ENCODE measurements at regions not wholly inside any gene's neighbourhood (a gene's known extent, or its start where the extent isn't known, plus 50 kb on each side); places are given as distances from the start of the nearest gene placed in this dataset.
"Not testable (repeated sequence)": the region's sequence is repeated elsewhere in the genome, so short reads cannot be mapped to it uniquely, and the experiment has no call there.

DNA sequence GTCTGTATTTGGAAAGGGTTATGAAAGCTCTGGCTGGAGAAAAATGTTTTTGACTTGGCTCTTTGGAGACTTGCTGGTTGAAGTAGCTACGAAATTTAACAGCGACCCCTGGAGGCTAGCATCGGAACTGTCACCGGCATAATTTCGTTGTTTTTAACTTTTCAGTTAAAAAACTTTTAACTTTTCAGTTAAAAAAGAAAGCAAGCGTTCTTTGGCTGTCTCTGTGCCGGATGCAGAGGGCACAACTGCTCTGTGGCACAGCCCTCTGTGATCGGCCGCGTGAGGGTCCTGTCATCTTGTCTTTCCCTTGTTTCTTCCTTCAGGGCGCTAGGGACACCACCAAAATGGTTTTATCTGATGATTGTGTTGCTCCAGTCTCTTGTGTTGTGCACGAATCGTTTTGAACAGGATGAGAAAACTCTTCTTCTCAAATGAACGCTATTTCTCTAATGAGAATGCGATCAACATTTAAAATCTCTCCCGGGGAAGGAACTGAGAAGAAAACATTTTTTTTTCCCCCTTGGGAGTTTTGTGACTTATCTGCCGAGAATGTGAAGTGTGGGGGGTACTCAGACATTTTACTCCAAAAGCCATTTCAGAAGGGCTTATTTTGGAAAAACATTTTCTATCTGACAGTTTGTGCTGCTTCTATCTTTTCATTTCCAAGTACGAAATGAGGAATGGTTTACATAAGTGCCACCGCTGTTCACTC is 57.1 kb downstream of the ADCYAP1 start:
- peak; percentile 16 for DNase-seq

DNA sequence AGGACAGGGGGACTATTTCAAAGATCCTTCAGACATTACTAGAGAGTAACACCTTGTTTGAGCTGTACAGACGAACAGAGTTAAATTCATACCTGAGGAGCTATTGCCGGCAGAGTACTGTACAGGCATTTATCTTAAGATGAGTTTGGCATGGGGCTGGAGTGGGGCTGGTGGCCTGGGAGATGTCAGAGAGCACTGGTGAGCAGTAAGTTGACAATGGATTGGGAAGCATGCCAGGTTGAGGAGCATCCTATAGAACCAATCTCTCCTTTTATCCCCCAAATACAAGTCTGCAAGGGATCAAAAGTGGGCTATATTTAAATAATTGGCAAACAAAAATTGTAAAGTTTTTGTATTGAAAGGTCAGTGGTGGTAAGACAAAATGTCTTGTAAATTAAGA is 58.6 kb downstream of the ADCYAP1 start:
- DNase-seq = no peak

DNA sequence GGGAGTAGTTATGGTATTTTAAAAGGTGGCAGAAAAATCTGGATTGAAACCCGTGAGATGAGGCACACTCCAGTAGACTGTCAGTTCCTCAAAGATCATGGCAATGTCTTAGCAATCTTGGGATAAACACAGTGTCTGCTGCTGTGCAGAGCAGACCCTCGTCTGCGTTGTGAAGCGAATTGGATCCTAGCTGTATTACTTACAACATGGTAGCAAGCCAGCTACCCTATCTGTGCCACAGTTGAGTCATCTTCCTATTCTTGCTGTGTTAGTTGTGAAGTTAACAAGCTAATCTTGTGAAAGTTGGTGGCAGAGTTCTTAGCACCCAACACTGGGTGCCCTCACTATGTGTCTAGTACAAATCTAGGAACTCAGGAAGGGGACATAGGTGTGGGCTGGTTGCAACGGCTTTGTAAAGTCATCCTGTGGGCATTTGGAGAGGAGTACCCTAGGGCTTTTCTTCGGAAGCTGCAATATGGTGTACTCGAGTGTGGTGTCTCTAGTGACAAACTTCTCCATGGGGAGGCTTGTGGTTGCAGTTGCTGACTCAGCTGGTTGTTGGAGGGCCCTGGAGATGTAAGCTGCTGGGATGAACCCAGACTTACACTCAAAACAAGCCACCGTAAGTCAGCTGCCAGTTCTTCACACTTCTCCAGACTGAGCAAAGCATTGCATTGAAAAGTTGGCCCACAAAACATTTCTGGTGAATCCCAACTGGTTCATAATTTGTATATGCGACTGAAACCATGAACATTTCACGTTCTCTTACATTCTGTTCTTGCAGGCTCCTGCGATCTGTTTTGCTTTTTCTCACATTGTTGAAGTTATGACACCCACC is 61.5 kb downstream of the ADCYAP1 start:
- no peak for DNase-seq

DNA sequence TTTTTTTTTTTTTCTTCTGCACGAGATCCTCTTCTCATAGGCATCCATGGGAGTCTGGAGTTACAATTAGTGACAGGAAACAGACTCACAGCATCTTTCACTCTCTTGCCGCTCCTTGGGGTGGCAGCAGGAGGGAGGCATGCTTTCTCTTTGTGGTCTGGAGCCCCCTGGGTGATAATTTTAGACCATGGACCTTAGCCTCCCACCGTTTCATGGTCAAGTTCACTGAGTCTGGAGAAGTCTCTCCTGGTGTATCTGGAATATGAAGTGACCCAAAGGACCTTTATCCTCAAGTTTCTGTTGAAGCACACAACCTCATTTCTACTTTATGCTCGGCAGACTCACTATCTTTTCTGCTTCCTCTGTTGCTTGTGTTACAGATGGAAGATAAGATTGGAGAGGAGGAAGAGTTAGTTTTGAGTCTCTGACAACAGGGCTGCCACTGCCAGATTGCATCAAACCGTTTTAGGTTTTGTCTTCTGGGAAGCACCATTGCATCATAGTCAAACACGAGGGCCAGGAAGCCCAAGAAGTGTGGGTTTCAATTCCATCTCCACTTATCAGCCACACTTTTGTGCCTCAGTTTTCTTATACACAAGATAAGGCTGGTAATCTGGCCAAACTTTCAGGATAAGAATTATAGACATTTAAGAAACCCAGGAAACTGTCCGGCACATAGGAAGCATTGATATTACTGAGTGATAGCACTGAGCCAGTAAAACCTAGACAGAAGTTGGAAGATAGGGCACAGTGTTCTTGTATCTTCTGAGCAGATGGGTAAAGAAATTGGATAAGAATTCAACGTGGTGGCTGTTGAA is 62.3 kb downstream of the ADCYAP1 start:
- no peak for DNase-seq

DNA sequence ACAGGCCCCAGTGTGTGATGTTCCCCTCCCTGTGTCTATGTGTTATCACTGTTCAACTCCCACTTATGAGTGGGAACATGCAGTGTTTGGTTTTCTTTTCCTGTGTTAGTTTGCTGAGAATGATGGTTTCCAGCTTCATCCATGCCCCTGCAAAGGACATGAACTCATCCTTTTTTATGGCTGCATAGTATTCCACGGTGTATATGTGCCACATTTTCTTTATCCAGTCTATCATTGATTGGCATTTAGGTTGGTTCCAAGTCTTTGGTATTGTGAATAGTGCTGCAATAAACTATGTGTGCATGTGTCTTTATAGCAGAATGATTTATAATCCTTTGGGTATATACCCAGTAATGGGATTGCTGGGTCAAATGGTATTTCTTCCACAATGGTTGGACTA is 64.2 kb downstream of the ADCYAP1 start:
- not testable (repeated sequence) for DNase-seq

DNA sequence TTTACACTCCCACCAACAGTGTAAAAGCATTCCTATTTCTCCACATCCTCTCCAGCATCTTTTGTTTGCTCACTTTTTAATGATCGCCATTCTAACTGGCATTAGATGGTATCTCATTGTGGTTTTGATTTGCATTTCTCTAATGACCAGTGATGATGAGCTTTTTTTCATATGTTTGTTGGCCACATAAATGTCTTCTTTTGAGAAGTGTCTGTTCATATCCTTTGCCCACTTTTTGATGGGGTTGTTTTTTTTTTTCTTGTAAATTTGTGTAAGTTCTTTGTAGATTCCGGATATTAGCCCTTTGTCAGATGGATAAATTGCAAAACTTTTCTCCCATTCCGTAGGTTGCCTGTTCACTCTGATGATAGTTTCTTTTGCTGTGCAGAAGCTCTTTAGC is 64.6 kb downstream of the ADCYAP1 start:
- not testable (repeated sequence) for DNase-seq

DNA sequence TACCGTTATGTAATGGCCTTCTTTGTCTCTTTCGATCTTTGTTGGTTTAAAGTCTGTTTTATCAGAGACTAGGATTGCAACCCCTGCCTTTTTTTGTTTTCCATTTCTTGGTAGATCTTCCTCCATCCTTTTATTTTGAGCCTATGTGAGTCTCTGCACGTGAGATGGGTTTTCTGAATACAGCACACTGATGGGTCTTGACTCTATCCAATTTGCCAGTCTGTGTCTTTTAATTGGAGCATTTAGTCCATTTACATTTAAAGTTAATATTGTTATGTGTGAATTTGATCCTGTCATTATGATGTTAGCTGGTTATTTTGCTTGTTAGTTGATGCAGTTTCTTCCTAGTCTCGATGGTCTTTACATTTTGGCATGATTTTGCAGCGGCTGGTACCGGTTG is 69.9 kb downstream of the ADCYAP1 start:
- not testable (repeated sequence) for DNase-seq

DNA sequence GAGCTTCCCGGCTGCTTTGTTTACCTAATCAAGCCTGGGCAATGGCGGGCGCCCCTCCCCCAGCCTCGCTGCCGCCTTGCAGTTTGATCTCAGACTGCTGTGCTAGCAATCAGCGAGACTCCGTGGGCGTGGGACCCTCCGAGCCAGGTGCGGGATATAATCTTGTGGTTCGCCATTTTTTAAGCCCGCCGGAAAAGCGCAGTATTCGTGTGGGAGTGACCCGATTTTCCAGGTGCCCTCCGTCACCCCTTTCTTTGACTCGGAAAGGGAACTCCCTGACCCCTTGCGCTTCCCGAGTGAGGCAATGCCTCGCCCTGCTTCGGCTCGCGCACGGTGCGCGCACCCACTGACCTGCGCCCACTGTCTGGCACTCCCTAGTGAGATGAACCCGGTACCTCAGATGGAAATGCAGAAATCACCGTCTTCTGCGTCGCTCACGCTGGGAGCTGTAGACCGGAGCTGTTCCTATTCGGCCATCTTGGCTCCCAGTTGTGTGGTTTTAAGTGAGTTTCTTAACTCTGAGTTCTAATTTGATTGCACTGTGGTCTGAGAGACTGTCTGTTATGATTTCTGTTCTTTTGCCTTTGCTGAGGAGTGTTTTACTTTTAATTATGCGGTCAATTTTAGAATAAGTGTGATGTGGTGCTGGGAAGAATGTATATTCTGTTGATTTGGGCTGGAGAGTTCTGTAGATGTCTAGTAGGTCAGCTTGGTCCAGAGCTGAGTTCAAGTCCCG is 71.9 kb downstream of the ADCYAP1 start:
- not testable (repeated sequence) for DNase-seq

DNA sequence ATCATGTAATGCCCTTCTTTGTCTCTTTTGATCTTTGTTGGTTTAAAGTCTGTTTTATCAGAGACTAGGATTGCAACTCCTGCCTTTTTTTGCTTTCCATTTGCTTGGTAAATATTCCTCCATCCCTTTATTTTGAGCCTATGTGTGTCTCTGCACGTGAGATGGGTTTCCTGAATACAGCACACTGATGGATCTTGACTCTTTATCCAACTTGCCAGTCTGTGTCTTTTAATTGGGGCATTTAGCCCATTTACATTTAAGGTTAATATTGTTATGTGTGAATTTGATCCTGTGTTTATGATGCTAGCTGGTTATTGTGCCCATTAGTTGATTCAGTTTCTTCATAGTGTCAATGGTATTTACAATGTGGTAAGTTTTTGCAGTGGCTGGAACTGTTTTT is 72.7 kb downstream of the ADCYAP1 start:
- not testable (repeated sequence) for DNase-seq

DNA sequence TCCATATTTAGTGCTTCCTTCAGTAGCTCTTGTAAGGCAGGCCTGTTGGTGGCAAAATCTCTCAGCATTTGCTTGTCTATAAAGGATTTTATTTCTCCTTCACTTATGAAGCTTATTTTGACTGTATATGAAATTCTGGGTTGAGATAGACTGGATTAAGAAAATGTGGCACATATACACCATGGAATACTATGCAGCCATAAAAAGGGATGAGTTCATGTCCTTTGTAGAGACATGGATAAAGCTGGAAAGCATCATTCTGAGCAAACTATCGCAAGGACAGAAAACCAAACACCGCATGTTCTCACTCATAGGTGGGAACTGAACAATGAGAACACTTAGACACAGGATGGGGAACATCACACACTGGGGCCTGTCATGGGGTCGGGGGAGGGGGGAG is 73.1 kb downstream of the ADCYAP1 start:
- DNase-seq = not testable (repeated sequence)

DNA sequence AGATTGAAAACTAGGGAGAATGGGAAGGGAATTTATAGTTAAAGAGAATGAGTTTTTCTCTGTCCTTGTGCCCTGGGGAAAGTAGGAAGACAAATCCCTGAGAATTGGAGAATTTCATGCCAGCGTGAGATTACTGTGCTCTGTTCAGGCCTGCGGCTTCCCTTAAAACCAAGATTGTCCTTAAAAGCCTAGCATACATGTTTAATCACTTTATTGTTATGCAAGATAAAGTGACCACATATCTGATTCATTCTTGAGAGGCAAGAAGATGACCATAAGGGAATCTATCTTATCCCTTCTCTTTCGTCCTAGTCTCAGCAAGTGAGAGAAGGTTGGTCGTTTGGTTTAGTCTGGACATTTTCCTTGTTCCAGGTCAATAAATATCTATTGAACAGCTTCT is 75.9 kb downstream of the ADCYAP1 start:
- DNase-seq = no peak

DNA sequence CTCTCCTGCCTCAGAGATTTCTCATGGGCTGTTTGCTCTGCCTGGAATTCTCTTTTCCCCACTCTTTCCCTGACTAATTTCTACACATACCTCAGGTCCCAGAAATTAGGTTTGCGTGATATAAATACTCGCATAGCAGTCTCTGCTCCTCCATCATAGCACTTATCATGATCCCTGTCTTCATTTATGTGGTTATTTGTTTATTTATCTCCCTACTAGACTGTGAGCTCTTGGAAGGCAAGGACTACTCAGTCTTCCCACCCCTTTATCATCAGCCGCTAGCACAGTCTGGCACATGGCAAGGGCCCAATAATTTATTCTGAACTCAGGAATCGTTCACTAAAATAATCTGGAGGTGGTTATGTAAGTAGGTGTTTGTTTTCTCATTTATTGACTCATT is 79.3 kb downstream of the ADCYAP1 start:
- DNase-seq = no peak

DNA sequence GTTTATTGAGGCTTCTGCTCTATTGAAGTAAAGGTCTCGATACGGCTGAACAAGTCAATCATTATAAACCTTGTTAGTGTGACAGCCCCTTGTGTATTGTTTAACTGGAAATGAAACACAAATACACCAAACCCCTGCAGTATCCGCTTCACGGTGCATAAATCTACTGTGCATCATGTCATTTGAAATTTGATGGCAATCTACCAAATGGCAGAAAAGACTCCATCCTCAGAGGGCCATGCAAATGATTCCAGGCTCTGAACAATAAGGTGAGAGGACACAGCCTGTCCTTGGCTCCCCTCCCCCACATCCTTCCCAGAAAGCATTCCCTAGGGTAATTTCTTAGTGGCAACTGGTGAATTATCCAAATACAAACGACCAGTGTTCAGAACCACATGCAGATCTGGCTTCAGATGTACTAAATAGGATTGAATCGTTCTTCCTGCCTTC is 80.6 kb downstream of the ADCYAP1 start:
- no peak for DNase-seq

DNA sequence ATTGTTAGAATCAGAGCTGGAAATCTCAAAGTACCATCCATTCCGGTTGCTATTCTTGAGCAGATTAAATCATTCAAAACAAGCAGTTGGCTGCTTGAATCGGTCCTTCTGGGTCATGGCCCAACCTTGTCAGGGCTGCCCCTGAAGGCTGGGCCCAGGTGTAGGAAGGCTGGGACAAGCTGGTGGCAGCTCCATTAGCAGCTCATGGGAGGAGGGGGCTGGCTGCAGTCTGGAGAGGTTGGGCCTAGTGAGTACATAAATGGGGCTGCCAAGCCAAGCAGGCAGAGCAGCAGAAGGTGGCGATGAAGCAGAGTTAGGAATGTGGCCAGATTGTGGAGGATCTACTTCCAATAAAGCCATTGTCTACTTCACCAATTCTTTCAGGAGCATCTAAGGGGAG is 81.4 kb downstream of the ADCYAP1 start:
- DNase-seq = no peak

DNA sequence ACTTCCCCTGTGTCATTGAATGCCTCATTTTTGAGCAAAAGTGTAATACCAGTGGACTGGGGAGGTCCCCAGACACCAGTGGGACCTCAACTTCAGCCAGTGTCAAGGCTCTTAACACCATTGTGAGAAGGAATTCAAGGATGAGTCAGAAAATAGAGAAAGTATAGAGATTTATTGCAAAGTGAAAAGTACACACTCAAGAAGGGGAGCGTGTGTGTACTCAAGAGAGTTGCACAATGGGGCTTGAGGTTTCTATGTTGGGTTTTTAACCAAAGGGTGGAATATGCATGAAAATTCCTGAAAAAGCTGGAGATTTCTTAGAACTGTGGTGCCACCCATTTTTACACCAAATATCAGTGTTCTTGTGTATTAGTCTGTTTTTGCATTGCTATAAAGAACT is 81.9 kb downstream of the ADCYAP1 start:
- DNase-seq = no peak

DNA sequence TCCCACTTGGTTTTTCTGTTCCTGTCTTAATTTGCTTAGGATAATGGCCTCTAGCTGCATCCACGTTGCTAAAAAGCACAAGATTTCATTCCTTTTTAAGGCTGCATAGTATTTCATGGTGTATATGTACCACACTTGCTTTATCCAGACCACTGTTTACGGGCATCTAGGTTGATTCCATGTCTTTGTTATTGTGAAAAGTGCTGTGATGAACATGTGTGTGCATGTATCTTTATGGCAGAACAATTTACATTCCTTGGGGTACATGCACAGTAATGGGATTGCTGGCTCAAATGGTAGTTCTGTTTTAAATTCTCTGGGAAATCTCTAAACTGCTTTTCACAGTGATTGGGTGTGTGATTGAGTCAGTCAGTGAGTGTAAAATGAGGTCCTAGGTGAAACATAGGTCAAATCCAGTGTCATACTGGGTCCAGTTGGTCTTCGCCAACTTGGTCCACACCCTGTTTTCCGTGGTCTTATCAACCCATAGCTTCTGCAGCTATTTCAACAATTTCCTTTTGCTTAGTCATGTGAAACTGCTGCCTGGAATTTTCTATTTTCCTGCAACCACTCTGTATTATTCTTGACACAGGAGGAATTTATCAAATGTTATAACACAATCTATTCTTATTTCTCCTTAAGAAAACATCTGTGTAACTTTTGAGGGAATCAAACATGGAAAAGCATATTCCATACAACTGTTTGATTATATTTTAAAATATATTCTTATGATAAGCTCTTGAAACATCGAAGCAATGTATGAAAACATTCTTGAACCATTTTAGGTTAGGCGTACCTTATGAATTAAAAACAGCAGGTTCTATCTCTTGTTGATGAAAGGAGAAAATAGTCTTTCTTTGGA is 82.9 kb downstream of the ADCYAP1 start:
- no peak for DNase-seq

DNA sequence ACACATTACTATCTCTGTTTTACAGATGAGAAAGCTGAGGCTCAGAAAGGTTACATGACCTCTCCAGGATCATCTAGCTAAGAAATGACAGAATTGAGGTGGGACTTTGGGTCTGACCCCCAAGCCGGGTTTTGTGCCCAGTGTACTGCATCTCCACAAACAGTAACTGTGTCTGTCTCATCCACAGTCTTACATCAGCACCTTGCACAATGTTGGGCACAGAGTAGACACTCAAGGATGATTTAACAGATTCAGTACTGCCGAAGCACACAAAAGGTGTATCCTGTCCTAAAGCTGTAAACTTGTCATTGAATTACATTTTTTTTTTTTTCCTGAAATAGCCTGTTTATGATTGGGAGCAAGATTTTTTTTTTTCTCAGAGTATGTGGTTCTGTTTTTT is 84.8 kb downstream of the ADCYAP1 start:
- no peak for DNase-seq

DNA sequence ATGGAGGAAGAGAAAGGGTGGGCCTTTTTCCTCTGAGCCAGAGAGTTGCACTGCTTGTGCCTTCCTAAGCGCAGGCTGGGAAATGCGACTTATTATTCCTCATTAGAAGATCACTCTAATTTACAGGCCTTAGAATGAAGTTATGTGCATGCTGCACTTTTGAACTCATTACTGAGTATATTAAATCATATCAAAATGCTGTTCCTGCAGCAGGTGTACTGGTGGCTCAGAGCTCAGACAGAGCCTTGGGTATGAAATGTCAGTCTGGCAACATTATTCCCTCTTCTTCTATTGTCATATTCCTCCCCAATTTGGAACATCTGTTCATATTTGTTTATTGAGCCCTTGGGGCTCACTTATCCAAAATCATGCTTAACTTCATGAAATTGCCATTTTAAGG is 85.5 kb downstream of the ADCYAP1 start:
- no peak for DNase-seq

DNA sequence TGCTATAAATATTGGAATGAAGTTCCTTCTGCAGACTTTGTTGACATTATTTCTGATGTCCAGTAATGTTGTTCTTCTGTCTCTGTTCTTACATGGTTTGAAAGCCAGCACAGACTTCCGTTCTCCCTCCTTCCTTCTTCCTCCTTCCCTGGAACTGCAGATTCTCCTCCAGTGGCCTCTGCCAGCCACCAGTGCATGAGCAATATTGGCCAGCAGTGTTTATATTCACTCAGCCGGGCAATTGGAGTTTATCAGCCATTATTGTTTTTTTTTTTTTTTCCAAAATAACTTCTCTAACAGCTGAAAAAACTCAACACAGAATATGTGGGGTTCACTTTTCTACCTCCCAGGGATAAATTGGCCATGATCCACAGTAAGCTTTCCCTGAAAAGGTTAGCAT is 86.8 kb downstream of the ADCYAP1 start:
- DNase-seq = no peak

DNA sequence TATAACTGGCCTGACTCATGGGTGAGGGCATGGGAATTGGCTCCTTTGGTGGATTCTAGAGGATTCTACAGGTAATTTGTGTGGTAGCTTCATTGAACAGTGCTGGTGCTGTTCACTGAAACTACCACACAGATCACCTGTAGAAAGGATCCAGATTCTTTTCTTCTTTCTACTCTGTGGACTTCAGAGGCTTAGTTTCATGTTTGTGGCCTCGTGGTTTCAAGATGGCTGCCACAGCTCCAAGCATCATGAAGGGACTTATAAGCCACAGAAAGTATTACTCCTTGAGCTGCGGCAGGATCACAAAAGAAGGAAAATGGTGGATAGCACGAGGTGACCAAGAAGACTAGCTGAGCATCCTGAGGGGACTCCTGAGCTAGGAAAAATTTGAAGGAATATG is 88.9 kb downstream of the ADCYAP1 start:
- DNase-seq = no peak

DNA sequence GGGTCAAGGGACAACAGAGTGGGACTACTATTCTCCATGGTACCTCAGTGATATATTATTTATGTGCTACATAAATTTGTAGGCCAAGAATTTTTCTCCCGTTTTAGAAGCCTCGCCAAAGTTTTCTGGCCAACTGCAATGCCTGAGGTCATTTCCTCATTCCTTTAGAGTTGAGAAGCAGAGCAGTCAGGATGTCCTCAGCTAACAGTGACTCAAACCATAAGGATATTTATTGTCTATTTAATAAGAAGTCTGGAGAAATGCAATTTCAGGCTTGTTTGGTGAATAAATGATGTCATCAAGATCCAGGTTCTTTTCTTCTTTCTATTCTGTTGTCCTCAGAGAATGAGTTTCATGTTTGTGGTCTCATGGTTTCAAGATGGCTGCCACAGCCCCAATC is 91.0 kb downstream of the ADCYAP1 start:
- DNase-seq = no peak

DNA sequence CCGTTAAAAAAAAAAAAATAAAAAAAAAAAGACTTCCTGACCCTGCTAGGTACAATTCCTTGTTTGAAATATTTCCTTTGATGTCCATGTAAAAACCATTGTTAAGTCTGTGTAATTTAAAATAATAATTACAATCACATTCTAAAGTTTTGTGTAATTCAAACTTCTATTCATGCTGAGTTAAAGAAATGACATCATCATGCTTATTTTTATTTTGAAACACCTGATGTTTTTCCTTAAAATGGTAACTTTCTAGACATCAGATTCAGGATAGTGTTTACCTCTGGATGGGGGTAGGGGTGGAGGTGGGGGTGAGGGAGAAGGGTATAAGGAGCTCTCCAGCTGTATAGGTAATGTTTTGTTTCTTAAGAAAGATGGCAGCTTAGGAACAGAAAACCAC is 92.8 kb downstream of the ADCYAP1 start:
- DNase-seq = no peak

All from inflammatory macrophage treated with lipopolysaccharide for 4 hours (primary cell).